Tibial nerve (tissue), 4 donors: ENCODE measurements at regions not wholly inside any gene's neighbourhood (a gene's known extent, or its start where the extent isn't known, plus 50 kb on each side); places are given as distances from the start of the nearest gene placed in this dataset.
A peak's percentile ranks its signal among the peaks of the same experiment; 100 is the strongest.

Experiments used
- DNase-seq, 2 donors: peaks; one replicate each; pipeline ENCODE4 v3.0.0-alpha.2; 2019; ENCODE audit warnings: low spot score in 2 of 2
- H3K27ac ChIP-seq, 4 donors: fragments of 200-600 bp; sonication (generic) in 3 of 4; one replicate each; pipeline ENCODE4 v1.5.1; 2017 to 2019; ENCODE audit warnings: mild to moderate bottlenecking in 1 of 4
- H3K27me3 ChIP-seq, 2 donors: fragments of 200-600 bp; sonication (generic) in 1 of 2; one replicate each; pipeline versions ENCODE4 v1.5.1 to v1.6.0; 2017 to 2019
- H3K36me3 ChIP-seq, 3 donors: fragments of 200-600 bp; sonication (generic); one replicate each; pipeline ENCODE4 v1.5.1; 2018 to 2019
- H3K4me1 ChIP-seq, 4 donors: fragments of 200-600 bp; sonication (generic) in 3 of 4; one replicate each; pipeline ENCODE4 v1.5.1; 2017 to 2019
- H3K4me3 ChIP-seq, 4 donors: fragments of 200-600 bp; sonication (generic) in 3 of 4; one replicate each; pipeline ENCODE4 v1.5.1; 2017 to 2019; ENCODE audit warnings: mild to moderate bottlenecking in 1 of 4, moderate library complexity in 1 of 4
- H3K9me3 ChIP-seq, 4 donors: fragments of 200-600 bp; sonication (generic) in 3 of 4; one replicate each; pipeline ENCODE4 v1.5.1; 2017 to 2019
- CTCF ChIP-seq, 5 experiments: fragments of 200-600 bp in 3 of 5; fragments of 450-650 bp in 2 of 5; sonication (generic) in 3 of 5; IDR thresholded peaks; one replicate each; pipeline ENCODE4 v1.5.1; 2016 to 2019; ENCODE audit warnings: antibody characterized with exemption in 5 of 5, mild to moderate bottlenecking in 3 of 5, moderate library complexity in 2 of 5
- EP300 ChIP-seq, 2 donors: sonication (generic); formaldehyde crosslinking; IDR thresholded peaks; one replicate each; pipeline ENCODE4 v1.6.1; 2017; ENCODE audit warnings: antibody characterized with exemption in 2 of 2, mild to moderate bottlenecking in 1 of 2
- POLR2A ChIP-seq, 2 donors: fragments of 450-650 bp; IDR thresholded peaks; one replicate each; pipeline ENCODE4 v1.6.1; 2017; ENCODE audit warnings: antibody characterized with exemption in 2 of 2, mild to moderate bottlenecking in 2 of 2, moderate library complexity in 2 of 2
- WGBS, 2 donors: methylation state at CpG; one replicate each; pipeline ENCODE4 v1.1.5; 2018; 5-methylcytosine and 5-hydroxymethylcytosine counted together

- H3K4me3 ChIP-seq, result no peak overlapping the region
- peaks cover 0 to 30% (median 9%) of the 10 kb centered on the region in 4 donors for H3K4me1 ChIP-seq
- no peaks in the 10 kb centered on the region for H3K9me3 ChIP-seq
- 23 to 48% methylated on average over 13 of the region's 13 CpGs for WGBS, 2 donors
- peak overlapping the region in 3 of 4 donors; percentile 51 to 72 (median 68) for H3K27ac ChIP-seq
- no peak for TF ChIP-seq CTCF (IDR thresholded peaks at IDR 0.05)
- peak in 1 of 2 donors; percentile 83 for TF ChIP-seq EP300 (IDR thresholded peaks at IDR 0.05)
- H3K27me3 ChIP-seq, result no peaks in the 10 kb centered on the region
- DNase-seq, result peak; percentile 16 to 32
- H3K36me3 ChIP-seq, result no peaks in the 10 kb centered on the region
Observed at GRCh38 chr12:3336606-3337311, 154.2 kb upstream of the PRMT8 start.

GRCh38 chr12:3337944-3338343 is 153.1 kb upstream of the PRMT8 start:
- TF ChIP-seq CTCF (IDR thresholded peaks at IDR 0.05) (no peak), EP300 (IDR thresholded peaks at IDR 0.05) (no peak), POLR2A (IDR thresholded peaks at IDR 0.05) (no peak)
- DNase-seq, result no peak
- Histone ChIP-seq H3K27me3 (no peaks in the 10 kb centered on the region), H3K27ac (no peak overlapping the region), H3K4me3 (no peak overlapping the region), H3K36me3 (no peaks in the 10 kb centered on the region), H3K4me1 (peaks cover 0 to 34% (median 10%) of the 10 kb centered on the region in 4 donors), H3K9me3 (no peaks in the 10 kb centered on the region)
- 82 to 97% methylated on average over 5 of the region's 5 CpGs for WGBS, 2 donors

- Histone ChIP-seq H3K27me3 (no peaks in the 10 kb centered on the region), H3K4me3 (no peak overlapping the region), H3K36me3 (no peaks in the 10 kb centered on the region), H3K4me1 (peaks cover 0 to 34% (median 10%) of the 10 kb centered on the region in 4 donors), H3K27ac (no peak overlapping the region), H3K9me3 (no peaks in the 10 kb centered on the region)
- WGBS, 2 donors, result 94% methylated on average over 7 of the region's 7 CpGs
- no peak for DNase-seq
- TF ChIP-seq CTCF (IDR thresholded peaks at IDR 0.05) (no peak), EP300 (IDR thresholded peaks at IDR 0.05) (no peak), POLR2A (IDR thresholded peaks at IDR 0.05) (no peak)
Observed at GRCh38 chr12:3339221-3339620, 151.8 kb upstream of the PRMT8 start.

GRCh38 chr12:3341594-3341993 is 149.4 kb upstream of the PRMT8 start:
- Histone ChIP-seq H3K27ac (no peak overlapping the region), H3K36me3 (no peaks in the 10 kb centered on the region), H3K9me3 (no peaks in the 10 kb centered on the region), H3K27me3 (peaks cover 0 to 6% of the 10 kb centered on the region in 2 donors), H3K4me3 (no peak overlapping the region), H3K4me1 (peaks cover 0 to 22% (median 4%) of the 10 kb centered on the region in 4 donors)
- TF ChIP-seq POLR2A (IDR thresholded peaks at IDR 0.05) (no peak), EP300 (IDR thresholded peaks at IDR 0.05) (no peak), CTCF (IDR thresholded peaks at IDR 0.05) (no peak)
- no peak for DNase-seq
- 22 to 26% methylated on average over 4 of the region's 4 CpGs for WGBS, 2 donors

GRCh38 chr12:3342051-3342450 is 149.0 kb upstream of the PRMT8 start:
- TF ChIP-seq CTCF (IDR thresholded peaks at IDR 0.05) (peak in 4 of 5 experiments; percentile 14 to 51 (median 39)), POLR2A (IDR thresholded peaks at IDR 0.05) (no peak), EP300 (IDR thresholded peaks at IDR 0.05) (no peak)
- no peaks in the 10 kb centered on the region for H3K36me3 ChIP-seq
- H3K27ac ChIP-seq, result no peak overlapping the region
- H3K9me3 ChIP-seq, result no peaks in the 10 kb centered on the region
- peaks cover 0 to 6% of the 10 kb centered on the region in 2 donors for H3K27me3 ChIP-seq
- DNase-seq, result peak in 1 of 2 donors; percentile 30
- H3K4me3 ChIP-seq, result no peak overlapping the region
- H3K4me1 ChIP-seq, result peaks cover 0 to 17% (median 4%) of the 10 kb centered on the region in 4 donors
- WGBS, 2 donors, result 23 to 39% methylated on average over 7 to 8 of the region's 8 CpGs
